ENCODE measurements at regions not wholly inside any gene's neighbourhood (a gene's known extent, or its start where the extent isn't known, plus 50 kb on each side); places are given as distances from the start of the nearest gene placed in this dataset.

DNA sequence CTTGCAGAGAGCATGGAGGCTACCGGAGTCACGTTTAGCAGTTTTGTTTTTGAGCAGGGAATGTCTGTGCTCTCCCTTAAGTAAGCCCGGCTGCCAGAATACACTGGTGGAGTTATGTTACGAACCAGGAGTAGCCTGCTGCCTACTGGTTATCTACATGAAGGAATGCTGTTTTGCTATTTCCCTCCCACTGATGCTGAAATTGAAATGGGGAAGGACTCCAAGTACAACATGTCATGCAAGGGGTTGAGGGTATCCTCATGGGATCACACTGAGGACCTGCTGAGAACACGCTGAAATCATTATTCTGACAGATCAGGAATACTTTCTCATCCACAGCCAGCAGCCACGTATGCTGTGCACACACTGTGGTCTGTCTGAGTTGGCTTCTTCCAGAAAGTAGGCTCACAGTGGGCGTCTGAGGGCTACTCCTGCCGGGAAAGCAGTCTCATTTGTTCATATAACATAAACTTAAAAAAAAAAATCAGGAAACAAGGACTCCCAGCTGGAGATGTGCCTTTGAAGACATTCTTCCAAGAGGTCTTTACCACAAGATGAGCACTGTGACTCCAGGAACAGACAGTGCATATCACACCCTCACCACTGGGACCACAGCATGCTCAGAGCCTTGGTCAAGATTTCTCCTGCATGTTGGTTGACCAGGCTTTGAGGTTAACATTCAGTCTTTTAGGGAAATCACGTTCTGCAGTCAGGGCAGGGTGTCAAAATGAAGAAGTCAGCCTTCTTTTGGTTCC lies 300.4 kb upstream of the RASGRP1 start:
- no peak for DNase-seq

DNA sequence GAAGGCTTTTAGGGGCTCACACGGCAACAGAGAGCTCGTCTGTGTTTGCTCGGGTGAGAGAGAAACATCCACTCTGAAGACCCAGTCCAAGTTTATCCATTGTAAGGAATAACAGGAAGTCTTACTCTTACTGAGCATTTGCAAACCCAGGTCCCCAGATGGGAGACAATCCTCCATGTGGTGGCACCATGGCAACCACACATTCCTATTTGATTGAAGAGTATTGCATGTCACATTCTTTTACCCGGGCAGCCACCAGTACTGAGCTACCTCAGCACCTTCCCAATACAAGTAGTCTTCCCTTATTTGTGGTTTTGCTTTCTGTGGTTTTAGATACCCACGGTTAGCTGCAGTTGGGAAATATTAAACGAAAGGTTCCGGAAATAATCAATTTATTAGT lies 302.9 kb upstream of the RASGRP1 start:
- no peak for DNase-seq

DNA sequence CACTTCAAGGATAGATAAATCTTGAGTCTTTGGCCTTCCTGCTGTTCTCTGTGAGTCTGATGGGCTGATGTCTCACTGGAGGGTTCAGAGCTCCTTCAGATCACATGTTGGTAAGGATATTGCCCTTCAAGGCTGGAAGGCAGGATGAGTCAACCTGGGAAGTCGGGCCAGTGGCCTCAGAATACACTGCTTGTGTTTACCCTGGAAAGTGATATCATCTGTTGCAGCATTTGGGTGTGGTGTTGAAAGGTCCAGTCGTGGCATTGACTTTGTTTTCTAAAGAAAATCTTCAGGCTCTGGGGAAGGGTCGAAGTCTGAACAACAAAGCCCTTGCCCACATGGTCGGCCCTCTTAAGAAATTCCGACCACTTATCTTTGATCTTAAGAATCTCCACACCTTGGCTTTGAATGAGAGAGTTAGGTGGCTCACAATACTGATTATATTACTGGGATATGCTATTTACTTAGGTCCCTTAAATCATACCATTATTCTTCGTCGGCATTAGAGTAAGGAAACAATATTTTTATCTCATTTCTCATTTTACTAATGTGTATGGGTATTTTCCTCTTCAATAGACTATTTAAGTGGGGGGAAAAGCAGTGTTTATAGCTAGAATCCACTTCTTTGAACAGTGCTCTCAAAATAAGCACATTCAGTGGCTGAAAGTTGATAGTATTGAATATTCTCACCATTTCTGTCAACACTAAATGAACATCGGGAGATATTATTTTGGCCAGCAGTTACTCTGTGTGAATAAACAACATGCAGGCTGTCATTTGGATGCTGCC lies 303.9 kb upstream of the RASGRP1 start:
- no peak for DNase-seq

DNA sequence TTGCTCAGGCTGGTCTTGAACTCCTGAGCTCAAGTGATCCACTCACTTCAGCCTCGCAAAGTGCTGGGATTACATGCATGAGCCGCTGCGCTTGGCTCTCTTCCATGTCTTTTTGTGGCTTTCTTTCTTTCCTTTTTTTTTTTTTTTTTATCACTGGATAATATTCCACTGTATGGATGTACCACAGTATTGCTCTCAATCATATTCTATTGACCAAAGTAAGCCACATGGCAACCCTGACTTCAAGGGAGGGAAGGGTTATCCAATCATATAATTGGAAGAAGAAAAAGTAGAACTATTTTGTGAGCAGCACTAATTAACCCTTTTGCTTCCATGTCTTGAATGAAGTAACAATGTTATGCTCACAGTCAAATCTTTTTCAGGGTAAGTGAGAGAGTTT lies 307.0 kb upstream of the RASGRP1 start:
- no peak for DNase-seq

DNA sequence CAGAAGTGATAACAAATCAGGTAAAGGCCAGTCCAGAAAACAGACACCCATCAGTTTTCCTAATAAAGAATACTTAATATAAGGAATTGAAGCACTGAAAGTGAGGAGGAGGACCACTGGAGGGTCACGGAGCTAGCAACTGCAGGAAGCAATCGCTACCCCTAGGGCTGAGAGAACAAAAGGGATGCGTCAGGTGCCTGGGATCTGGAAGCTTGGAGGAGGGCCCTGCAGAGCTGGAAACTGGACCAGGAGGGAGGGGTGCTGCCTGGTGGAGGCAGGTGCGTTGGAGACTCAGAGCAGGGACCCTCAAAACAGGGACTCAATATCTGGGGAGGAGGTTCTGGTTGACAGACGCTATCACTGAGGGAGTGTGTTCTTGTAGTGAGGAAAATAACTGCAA lies 308.1 kb upstream of the RASGRP1 start:
- no peak for DNase-seq

DNA sequence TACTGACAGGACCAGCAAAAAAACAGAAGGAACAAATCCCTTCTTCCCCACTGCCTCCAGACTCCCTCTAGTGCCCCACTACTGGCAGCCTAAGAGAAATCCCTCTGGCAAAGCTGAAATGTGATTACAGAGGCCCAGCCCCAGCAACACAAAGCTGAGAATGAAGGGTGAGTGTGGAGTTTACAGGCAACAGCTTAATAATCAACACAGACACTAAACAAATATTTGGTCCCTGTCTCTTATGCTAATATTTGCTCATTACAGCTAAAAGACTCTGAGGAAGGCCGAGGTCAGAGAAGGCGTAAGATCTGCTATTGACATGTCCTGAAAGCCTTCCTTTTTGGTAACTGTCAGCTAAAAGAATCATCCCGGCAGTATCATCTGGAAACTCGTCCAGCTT lies 308.5 kb upstream of the RASGRP1 start:
- DNase-seq: no peak

DNA sequence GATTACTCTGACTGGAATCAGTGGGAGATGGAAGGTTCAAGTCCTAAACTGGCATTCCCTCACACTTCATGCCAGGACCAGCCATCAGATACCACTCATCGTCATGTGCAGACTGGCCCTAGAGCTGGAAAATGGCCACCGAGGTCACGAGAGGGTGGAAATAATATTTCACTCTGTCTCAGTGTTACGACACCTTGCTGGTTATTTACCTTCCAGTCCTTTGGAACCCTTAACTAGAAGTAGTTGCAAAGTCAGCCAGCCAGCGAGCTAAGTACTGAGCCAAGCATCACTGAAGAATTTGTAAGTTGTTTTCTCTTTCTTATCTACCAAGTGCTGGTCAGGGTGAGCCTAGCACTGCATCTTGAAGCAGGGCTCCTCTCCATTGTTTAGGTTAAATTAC lies 309.9 kb upstream of the RASGRP1 start:
- DNase-seq: no peak

DNA sequence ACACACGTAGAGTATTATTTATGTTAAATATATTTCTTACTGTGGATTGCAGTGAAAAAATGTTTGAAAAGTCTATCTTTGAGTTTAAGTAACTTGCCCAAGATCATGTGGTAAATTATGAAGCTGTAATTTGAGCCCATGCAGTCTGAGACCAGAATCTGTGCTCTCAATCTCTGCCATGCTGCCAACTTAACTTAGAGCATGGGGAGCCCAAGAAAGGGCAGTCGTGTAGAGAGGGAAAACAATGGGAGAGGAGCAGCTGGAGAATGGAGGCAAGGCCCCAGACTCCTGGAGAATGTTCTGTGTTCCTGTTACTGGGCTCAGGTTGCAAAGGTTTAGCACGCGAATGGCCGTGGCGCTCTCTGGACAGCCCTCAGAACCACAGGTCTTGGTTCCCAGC lies 311.6 kb upstream of the RASGRP1 start:
- DNase-seq: no peak

DNA sequence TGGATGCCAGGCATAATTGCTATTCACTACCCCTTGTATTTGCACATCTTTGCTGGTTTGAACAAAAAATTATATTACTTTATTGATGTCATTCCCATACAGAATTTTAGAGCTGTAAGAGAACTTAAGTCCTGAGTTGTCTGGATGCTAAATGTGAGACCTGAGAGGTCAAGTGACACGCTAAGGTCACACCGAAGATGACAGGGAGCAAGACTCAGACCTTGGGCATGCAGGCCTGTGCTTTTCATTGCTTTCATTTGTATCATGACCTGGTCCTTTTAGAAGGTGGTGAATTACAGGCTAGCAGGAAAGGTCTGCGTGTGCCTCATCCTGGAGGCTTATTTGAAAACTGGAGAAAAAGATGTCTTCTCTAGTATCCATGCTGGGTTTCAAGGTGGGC lies 312.0 kb upstream of the RASGRP1 start:
- no peak for DNase-seq

DNA sequence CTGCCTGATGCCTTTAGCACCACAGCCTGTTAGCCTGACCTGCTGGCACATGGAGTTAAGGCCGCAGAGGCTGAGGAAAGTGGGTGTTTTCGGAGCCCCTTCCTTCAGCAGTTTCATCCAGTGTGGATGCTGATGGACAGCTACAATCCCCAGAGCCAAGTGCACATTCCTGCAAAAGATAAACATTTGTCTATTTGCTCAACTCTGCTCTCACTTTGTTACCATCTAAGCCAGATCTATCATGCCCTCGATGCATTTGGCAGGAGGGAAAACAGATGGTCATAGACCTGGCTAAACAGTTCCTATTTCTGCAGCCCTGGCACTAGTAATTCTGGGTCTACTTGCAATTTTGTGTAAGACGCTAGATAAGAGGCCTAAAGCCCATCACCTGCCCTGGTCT lies 312.9 kb upstream of the RASGRP1 start:
- DNase-seq: no peak

DNA sequence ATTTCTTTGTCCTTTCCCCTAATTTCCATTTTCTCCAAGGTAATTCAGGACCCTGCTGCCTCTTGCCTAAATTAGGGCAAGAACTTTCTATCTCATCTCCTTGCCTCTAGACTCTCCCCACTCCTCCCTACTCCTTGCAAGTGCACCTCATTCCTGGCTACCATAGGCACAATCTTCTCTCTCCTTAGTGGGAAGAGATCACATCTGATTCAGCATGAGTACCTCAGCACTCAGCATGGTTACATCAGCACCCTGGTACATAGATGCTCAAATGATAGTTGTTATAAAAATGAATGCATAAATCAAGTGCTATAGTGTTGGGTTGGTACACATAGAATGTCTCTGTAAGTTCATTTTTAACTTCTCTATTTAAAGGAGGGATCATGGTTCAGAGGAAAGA lies 313.4 kb upstream of the RASGRP1 start:
- no peak for DNase-seq

DNA sequence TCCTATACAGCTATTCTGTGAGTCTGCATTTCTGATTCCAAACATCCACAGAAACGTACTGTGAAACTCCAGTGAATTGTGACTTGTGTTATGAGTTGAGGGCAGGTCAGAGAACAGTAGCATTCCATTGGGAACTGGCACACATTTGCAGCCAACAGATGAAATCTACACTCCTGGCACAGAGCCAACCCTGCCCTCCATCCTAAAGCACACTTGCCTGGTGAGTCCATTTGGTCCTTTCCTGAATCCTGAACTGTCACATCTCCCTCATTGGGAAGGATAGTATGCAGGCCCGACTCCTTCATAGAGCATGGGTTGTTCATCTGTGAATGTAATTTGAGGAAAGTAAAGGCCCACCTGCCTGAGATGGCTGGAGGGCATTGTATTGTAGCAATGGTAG lies 314.3 kb upstream of the RASGRP1 start:
- no peak for DNase-seq

DNA sequence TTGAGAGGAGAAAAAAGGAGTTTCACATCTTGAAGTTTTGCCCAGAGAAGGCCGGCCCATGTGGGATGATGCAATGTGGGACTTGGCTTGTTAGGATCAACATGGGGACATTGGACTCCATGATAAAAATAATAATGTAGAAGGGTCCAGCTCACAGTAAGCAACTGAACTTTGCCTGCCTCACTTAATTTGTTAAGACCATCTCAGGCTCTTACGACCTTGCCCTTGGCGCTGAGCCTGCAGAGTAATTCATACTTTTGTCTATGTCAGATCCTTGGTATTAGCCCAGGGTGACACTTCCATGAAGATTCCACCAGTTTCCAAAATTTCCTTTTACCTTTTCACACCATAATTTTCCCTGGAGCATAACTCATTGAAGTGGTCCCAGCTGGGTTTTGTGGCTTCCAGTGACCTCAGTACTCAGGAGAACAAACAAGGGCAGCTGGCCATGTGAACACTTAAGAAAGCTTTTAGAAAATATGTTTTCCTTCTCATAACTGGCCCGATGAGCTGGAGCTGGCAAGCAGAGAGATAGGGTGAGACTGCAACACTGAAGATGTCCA lies 315.4 kb upstream of the RASGRP1 start:
- DNase-seq: no peak

DNA sequence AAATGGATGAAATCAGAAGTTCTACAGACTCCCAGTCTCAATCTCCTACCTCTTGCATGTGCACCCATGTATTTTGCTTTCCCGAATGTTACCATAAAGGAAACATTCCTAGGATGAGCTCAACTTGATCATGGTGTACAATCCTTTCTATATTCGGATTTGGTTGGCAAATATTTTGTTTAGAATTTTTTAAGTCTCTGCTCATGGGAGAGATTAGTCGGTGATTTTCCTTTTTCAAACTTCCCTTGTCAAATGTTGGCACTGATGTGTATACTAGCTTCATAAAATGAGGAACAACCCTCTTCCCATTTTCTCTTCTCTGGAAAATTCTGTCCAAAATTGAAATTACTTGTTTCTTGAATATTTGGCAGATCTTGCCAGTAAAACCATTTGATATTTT lies 317.6 kb upstream of the RASGRP1 start:
- no peak for DNase-seq

DNA sequence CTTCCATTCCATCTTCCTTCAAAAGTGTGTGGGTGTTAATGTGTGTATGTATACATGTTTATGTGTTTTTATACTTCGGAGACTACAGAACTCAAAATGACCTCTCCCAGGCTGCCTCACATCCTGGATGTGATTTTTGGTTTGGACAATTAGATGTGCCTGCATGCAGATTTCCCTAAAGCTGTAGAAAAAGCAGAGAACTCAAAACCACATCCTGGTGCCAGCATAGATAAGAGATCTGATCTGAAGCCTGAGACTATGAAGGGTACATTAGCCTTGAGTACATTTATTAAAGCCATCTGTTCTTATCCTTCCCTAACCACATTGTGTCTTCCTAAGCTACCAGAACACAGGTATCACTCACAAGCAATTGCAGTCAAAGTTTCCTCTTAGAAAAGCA lies 319.4 kb upstream of the RASGRP1 start:
- DNase-seq: no peak

DNA sequence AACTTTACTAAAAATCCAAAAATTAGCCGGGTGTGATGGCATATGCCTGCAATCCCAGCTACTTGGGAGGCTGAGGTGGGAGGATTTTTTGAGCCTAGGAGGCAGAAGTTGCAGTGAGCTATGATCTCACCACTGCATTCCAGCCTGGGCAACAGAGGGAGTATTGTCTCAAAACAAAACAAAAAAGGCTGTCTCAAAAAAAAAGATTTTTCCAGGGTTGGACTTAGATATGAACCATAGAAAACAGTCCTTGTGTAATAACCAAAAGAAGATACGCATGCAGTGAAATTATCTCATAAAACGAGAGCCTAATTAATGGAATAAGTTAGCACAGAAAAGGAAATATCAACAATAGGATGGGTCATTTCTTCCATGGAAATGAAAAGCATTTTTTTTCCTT lies 320.4 kb upstream of the RASGRP1 start:
- DNase-seq: no peak

DNA sequence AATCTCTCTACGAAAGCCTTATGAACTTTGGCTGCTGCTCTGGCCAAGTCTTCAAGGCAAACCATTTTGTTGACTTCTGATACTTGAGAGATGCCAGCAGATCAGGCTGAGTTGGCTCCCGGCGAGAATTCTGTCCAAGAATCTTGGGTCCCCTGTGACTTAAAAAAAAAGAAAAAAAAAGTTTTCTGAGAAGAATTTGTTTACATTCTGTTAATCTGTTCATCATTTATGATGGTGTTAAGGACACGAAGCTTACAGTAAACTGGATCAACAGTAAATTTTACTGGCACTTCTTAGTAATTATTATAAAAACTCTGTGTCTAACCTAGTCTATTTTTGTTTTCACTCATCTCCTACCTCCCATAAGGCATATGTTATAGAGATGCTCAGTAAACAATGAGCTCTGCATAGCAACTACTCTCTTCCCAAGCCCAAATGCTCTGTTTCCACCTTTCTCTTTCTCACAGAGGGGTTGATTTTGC lies 320.9 kb upstream of the RASGRP1 start:
- DNase-seq: no peak

DNA sequence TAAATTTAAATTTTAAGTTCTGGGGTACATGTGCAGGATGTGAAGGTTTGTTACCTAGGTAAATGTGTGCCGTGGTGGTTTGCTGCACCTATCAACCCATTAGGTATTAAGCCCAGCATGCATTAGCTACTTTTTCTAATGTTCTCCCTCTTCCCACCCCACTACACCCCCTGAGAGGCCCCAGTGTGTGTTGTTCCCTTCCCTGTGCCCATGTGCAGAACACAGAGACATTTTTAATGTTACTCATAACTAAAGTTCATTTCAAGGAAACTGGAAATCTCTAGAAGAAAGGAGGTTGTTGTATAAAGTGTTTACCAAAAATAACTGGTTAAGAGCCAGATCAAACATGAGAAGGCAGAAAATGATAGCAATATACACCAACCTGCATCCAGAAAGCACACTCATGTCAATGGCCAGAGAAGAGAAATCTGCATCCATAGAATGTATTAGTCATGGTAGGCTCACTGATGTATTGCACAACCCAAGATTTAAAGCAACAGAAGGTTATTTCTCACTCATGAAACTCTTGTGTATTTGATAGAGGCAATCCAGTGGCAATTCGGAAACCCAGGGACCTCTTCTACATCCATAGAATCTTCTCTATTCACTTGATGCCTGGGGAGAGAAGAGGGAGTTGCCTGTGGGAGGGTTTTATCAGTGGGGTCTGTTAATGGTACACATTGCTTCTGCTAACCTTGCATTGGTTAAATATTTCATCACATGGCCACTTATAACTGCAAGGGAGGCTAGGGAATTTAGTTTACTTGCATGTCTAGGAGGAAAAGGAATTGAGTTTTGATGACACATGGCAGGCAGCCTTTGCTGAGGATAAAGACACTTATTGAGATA lies 321.9 kb upstream of the RASGRP1 start:
- DNase-seq: no peak

DNA sequence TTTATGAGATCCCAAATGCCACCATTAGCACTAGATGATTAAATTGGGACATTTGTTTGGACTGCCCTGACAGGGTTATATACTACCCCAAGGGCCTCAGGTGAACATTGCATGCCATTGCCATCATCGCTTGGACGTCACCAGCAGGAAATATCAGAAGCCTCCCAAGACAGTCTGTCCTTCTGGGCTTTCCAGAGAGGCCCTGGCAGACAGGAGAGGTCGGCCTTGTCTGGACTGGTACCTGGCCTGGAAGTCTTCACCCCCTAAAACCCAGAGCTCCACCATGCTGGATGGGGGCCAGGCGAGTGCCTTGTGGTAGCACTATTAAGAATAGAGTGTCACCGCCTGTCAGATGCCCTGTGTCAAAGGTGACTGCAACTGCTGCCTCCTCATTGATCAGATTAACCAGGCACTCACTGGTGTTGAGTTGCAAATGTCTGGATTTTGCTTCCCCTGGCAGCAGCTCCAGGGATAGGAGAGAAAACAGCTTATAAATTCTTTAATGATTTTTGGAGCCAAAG lies 324.1 kb upstream of the RASGRP1 start:
- DNase-seq: no peak

DNA sequence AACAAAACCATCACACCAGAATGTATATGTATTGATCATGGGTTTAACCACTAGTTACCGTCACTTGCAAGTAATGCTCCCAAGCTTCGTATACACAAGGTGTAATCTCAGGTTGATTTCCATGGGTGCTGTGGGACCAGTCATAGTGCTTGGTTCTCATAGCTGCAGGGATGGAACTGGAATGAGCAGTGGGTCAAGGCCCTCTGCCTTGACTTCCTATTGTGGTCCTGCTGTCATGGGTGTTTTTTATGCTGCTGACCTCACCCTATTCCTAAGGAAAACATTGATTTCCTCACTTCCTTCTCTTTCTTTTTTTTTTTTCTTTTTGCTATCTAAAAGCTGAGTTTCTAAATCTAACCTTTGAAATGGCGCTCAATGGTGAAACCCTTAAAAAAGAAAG lies 325.6 kb upstream of the RASGRP1 start:
- DNase-seq: no peak

DNA sequence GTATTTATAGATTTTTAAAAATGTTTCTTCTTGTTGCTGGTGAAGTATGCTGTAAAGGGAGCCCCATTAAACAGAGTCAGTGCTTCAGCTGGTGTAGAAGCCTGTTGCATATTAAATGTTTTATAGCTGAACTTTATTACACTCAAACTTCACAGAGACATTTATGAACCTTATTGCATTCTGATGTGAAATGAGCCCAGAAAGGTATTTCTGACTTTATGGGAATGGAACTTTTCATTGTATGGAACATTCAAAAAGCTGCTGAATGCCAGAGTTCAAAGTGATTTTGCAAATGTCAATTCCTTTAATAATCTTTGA lies 329.3 kb upstream of the RASGRP1 start:
- no peak for DNase-seq

DNA sequence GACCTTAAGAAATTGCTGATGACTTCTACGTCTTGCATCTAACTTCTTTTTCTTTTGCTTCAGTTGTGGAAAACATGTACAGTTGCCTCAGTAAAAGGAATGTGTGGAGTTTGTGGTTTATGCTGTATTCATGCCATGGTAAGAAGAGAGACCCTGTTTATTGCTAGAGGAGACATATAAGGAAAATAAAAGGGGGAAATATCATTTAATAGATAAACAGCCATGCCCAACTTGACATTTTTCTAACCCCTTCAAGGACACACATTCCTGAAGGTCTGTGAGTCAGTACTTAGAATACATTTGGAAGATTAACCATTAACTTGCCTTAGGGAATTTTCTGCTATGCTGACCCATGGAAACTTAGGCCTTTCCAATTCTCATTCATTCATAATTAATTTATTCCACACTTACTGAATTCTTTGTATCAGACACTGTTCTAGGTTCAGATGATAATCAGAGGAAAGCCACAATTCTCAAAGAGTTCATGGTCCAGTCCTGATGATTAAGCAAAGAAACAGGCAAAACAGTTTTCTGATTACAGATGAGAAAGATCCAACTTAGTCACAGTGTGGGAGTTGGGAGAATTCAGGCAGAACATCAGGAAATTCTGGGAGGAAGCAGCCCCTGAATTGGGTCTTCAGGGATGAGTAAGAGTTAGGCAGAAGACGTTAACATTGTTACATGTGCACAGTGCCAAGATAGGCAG lies 329.8 kb upstream of the RASGRP1 start:
- DNase-seq: no peak
